Sigmoid colon (tissue), 6 donors: ENCODE measurements at regions not wholly inside any gene's neighbourhood (a gene's known extent, or its start where the extent isn't known, plus 50 kb on each side); places are given as distances from the start of the nearest gene placed in this dataset.
"Not testable (repeated sequence)": the region's sequence is repeated elsewhere in the genome, so short reads cannot be mapped to it uniquely, and the experiment has no call there.

ENCODE experiments used
- DNase-seq: peaks from one replicate; pipeline ENCODE4 v3.0.0-alpha.2; 2019
- H3K27ac ChIP-seq, 4 donors: fragments of 200-600 bp; sonication (generic); one replicate each; pipeline ENCODE4 v1.5.1; 2016 to 2019; ENCODE audit warnings: mild to moderate bottlenecking in 1 of 4
- H3K27me3 ChIP-seq, 3 donors: fragments of 200-600 bp; sonication (generic); one replicate each; pipeline ENCODE4 v1.5.1; 2019; ENCODE audit warnings: mild to moderate bottlenecking in 1 of 3
- H3K36me3 ChIP-seq, 4 donors: fragments of 200-600 bp; sonication (generic); one replicate each; pipeline ENCODE4 v1.5.1; 2016 to 2019
- H3K4me1 ChIP-seq, 4 donors: fragments of 200-600 bp; sonication (generic); one replicate each; pipeline ENCODE4 v1.5.1; 2017 to 2019
- H3K4me3 ChIP-seq, 4 donors: fragments of 200-600 bp; sonication (generic); one replicate each; pipeline ENCODE4 v1.5.1; 2017 to 2019; ENCODE audit warnings: mild to moderate bottlenecking in 2 of 4, moderate library complexity in 1 of 4
- H3K9me3 ChIP-seq, 4 donors: fragments of 200-600 bp in 3 of 4; sonication (generic) in 3 of 4; one replicate each; pipeline versions ENCODE4 v1.5.1 to v1.6.1; 2013 to 2019
- CTCF ChIP-seq, 4 experiments: fragments of 450-650 bp in 3 of 4; fragments of 200-600 bp in 1 of 4; IDR thresholded peaks; one replicate each; pipeline ENCODE4 v1.5.1; 2016 to 2019; ENCODE audit warnings: antibody characterized with exemption in 4 of 4, mild to moderate bottlenecking in 3 of 4, moderate library complexity in 2 of 4
- EP300 ChIP-seq, 4 donors: sonication (generic); formaldehyde crosslinking; IDR thresholded peaks; one replicate each; pipeline ENCODE4 v1.6.1; 2017; ENCODE audit warnings: antibody characterized with exemption in 4 of 4
- POLR2A ChIP-seq, 2 donors: fragments of 450-650 bp; IDR thresholded peaks; one replicate each; pipeline ENCODE4 v1.6.1; 2016; ENCODE audit warnings: antibody characterized with exemption in 2 of 2, mild to moderate bottlenecking in 2 of 2, moderate library complexity in 2 of 2
- POLR2AphosphoS5 ChIP-seq, 4 donors: sonication (generic); formaldehyde crosslinking; IDR thresholded peaks; one replicate each; pipeline ENCODE4 v1.6.1; 2017; ENCODE audit warnings: antibody characterized with exemption in 4 of 4
- WGBS, 2 donors: extraction: QIAGEN DNeasy Blood & Tissue Kit; methylation state at CpG; one replicate each; pipeline ENCODE4 v1.1.7; 2013; 5-methylcytosine and 5-hydroxymethylcytosine counted together
- intact Hi-C: fragments of 100-400 bp; cut with DNase I; formaldehyde crosslinking; loops from one replicate; pipeline ENCODE4 v1.15.1; 2023
- donor health status: healthy with polysubstance abuse.
- donor health status: healthy.

GRCh38 chr21:31801551-31802219 lies 69.8 kb upstream of the SCAF4 start:
- WGBS, 2 donors: 73 to 75% methylated on average over 10 of the region's 10 CpGs
- no peaks in the 10 kb centered on the region for H3K4me1 ChIP-seq
- intact Hi-C loops: no loop called here
- no peaks in the 10 kb centered on the region for H3K36me3 ChIP-seq
- H3K9me3 ChIP-seq: no peaks in the 10 kb centered on the region
- no peak overlapping the region for H3K4me3 ChIP-seq
- H3K27me3 ChIP-seq: peaks cover 0 to 24% (median 0%) of the 10 kb centered on the region in 3 donors
- DNase-seq: no peak
- TF ChIP-seq CTCF (IDR thresholded peaks at IDR 0.05) (no peak), POLR2A (IDR thresholded peaks at IDR 0.05) (no peak), EP300 (IDR thresholded peaks at IDR 0.05) (no peak), POLR2AphosphoS5 (IDR thresholded peaks at IDR 0.05) (no peak)
- H3K27ac ChIP-seq: no peak overlapping the region

- intact Hi-C loops: no loop called here
- DNase-seq: no peak
These were observed 67.2 kb upstream of the SCAF4 start for GRCh38 chr21:31798842-31799704.

GRCh38 chr21:31795992-31796391 lies 64.1 kb upstream of the SCAF4 start:
- peaks cover 0 to 9% (median 0%) of the 10 kb centered on the region in 3 donors for H3K27me3 ChIP-seq
- 52 to 80% methylated on average over 3 of the region's 3 CpGs for WGBS, 2 donors
- H3K27ac ChIP-seq: no peak overlapping the region
- no peak for DNase-seq
- no peak overlapping the region for H3K4me3 ChIP-seq
- no peaks in the 10 kb centered on the region for H3K4me1 ChIP-seq
- intact Hi-C loops: no loop called here
- H3K9me3 ChIP-seq: no peaks in the 10 kb centered on the region
- H3K36me3 ChIP-seq: no peaks in the 10 kb centered on the region
- no peak for TF ChIP-seq POLR2A (IDR thresholded peaks at IDR 0.05)

More at GRCh38 chr21:31798842-31799704, 67.2 kb upstream of the SCAF4 start:
- TF ChIP-seq EP300 (IDR thresholded peaks at IDR 0.05): no peak
- no peak for TF ChIP-seq POLR2A (IDR thresholded peaks at IDR 0.05)
- no peak for TF ChIP-seq CTCF (IDR thresholded peaks at IDR 0.05)
- TF ChIP-seq POLR2AphosphoS5 (IDR thresholded peaks at IDR 0.05): no peak
- H3K27me3 ChIP-seq: peaks cover 0 to 24% (median 0%) of the 10 kb centered on the region in 3 donors
- 65 to 74% methylated on average over 15 of the region's 15 CpGs for WGBS, 2 donors
- no peak overlapping the region for H3K4me3 ChIP-seq
- no peaks in the 10 kb centered on the region for H3K36me3 ChIP-seq
- no peak overlapping the region for H3K27ac ChIP-seq
- no peaks in the 10 kb centered on the region for H3K4me1 ChIP-seq
- no peaks in the 10 kb centered on the region for H3K9me3 ChIP-seq

- H3K4me3 ChIP-seq, intact Hi-C loops, H3K27ac ChIP-seq, H3K9me3 ChIP-seq, H3K36me3 ChIP-seq, DNase-seq, H3K27me3 ChIP-seq, H3K4me1 ChIP-seq: not testable (repeated sequence)
- WGBS, 2 donors: 89 to 92% methylated on average over 5 of the region's 5 CpGs
These were observed 58.5 kb upstream of the SCAF4 start for GRCh38 chr21:31790420-31790819.

GRCh38 chr21:31788581-31788980 lies 56.7 kb upstream of the SCAF4 start:
- Histone ChIP-seq H3K4me3 (no peak overlapping the region), H3K27me3 (no peaks in the 10 kb centered on the region), H3K4me1 (peaks cover 0 to 6% (median 5%) of the 10 kb centered on the region in 4 donors), H3K9me3 (no peaks in the 10 kb centered on the region), H3K27ac (no peak overlapping the region), H3K36me3 (no peaks in the 10 kb centered on the region)
- intact Hi-C loops: no loop called here
- DNase-seq: no peak
- 96 to 97% methylated on average over 4 of the region's 4 CpGs for WGBS, 2 donors
- TF ChIP-seq POLR2AphosphoS5 (IDR thresholded peaks at IDR 0.05): no peak
- TF ChIP-seq POLR2A (IDR thresholded peaks at IDR 0.05): no peak
- TF ChIP-seq EP300 (IDR thresholded peaks at IDR 0.05): no peak
- no peak for TF ChIP-seq CTCF (IDR thresholded peaks at IDR 0.05)

GRCh38 chr21:31787691-31788090 lies 55.8 kb upstream of the SCAF4 start:
- not testable (repeated sequence) for H3K4me3 ChIP-seq, H3K27ac ChIP-seq, H3K9me3 ChIP-seq, H3K4me1 ChIP-seq, DNase-seq, H3K36me3 ChIP-seq, H3K27me3 ChIP-seq
- intact Hi-C loops: loop anchor here (2.0 kb wide), 1 partner anchor 471 kb away; no protein-coding TSS in a partner anchor
- WGBS, 2 donors: 59 to 61% methylated on average over 7 of the region's 7 CpGs
